ES-I3 (cell line): ENCODE measurements at regions not wholly inside any gene's neighbourhood (a gene's known extent, or its start where the extent isn't known, plus 50 kb on each side); places are given as distances from the start of the nearest gene placed in this dataset.

ENCODE experiments used
- H3K36me3 ChIP-seq: 2 replicates; pipeline ENCODE4 v1.6.1; 2013; ENCODE audit warnings: mild to moderate bottlenecking, low read length, control low read depth, moderate library complexity; ENCODE audit not compliant: insufficient read depth
- H3K4me1 ChIP-seq: 2 replicates; pipeline ENCODE4 v1.6.1; 2013; ENCODE audit warnings: mild to moderate bottlenecking, control low read depth, low read length; ENCODE audit not compliant: insufficient read depth
- H3K9ac ChIP-seq: 2 replicates; pipeline ENCODE4 v1.6.1; 2013; ENCODE audit warnings: low read depth, mild to moderate bottlenecking, low read length, moderate library complexity
- H3K9me3 ChIP-seq: 2 replicates; pipeline ENCODE4 v1.6.1; 2013; ENCODE audit warnings: mild to moderate bottlenecking, low read length, moderate library complexity; ENCODE audit not compliant: control insufficient read depth, insufficient read depth

DNA sequence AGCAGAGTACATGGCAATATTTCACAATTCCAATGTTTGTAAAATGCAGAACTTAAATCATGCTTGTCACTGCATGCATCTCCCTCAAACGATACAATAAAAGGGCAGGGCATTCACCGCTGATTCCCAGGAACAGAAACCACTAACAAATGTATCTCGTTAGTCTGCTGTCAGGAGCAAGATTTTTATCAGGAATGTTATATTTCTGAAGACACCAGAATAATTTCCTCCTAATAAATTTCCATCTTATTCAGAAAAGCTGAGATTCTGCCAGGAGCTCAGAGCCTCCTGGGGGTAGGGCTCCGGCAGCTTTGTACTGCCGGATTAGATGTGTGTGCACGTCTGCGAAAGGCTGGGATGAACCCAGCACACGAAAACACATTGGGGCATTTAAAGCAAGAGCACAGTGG, 54.0 kb upstream of the LDB2 start:
- Histone ChIP-seq H3K4me1 (peaks cover 15% of the 10 kb centered on the region), H3K36me3 (no peaks in the 10 kb centered on the region), H3K9ac (no peak overlapping the region), H3K9me3 (no peaks in the 10 kb centered on the region)
